ENCODE measurements at regions not wholly inside any gene's neighbourhood (a gene's known extent, or its start where the extent isn't known, plus 50 kb on each side); places are given as distances from the start of the nearest gene placed in this dataset.

DNA sequence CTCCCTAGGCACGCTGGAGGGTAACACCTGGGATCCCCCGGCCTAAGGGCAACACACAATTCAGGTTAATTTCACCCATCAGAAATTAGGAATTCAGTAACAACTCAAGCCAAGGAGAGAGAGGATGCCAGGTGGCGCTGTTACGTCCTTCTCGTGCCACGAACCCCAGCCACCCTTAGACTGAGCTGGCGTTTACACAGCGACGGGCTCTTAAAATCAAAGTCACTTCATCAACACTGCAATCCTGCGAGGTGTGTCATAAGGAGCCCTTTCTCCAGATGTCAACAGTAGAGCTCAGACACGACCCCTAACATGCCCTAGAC lies 110.6 kb upstream of the TMEM132D start:
- CTCF ChIA-PET = interaction anchor here (0.5 to 8.0 kb wide), 39 partner anchors 9 to 1755 kb away, joined by 3 to 105 read pairs (median 4); no protein-coding TSS in a partner anchor
- Histone ChIP-seq H3K4me1 (ENCODE audit: control insufficient read depth in 1 of 2, insufficient read depth in 2 of 2, low read depth in 1 of 2, low read length in 1 of 2) (no peaks in the 10 kb centered on the region; a peak in 1 of 4 replicates), H3K27me3 (ENCODE audit: insufficient read depth) (no peaks in the 10 kb centered on the region), H3F3A (replicated peaks; ENCODE audit: insufficient read depth) (no peaks in the 10 kb centered on the region), H4K20me1 (ENCODE audit: insufficient read depth) (no peaks in the 10 kb centered on the region), H3K36me3 (replicated peaks in 1 of 2; ENCODE audit: control insufficient read depth in 1 of 2, insufficient read depth in 2 of 2, low read length in 1 of 2) (no peaks in the 10 kb centered on the region), H3K9me2 (no peaks in the 10 kb centered on the region), H3K4me3 (ENCODE audit: low read depth in 2 of 2, low read length in 1 of 2) (no peak overlapping the region), H3K79me2 (ENCODE audit: insufficient read depth) (no peaks in the 10 kb centered on the region), H3K4me2 (no peak overlapping the region), H3K27ac (ENCODE audit: low read depth in 2 of 2, low read length in 1 of 2) (no peak overlapping the region), H3K9me3 (no peaks in the 10 kb centered on the region), H3K9ac (no peak overlapping the region), H2AFZ (ENCODE audit: low read depth) (no peak overlapping the region)
- DNase-seq = peak; percentile 51
- WGBS (ENCODE audit: low lambda C conversion rate) = 13% methylated on average over 10 of the region's 11 CpGs
- no peak for TF ChIP-seq SIN3A (IDR thresholded peaks at IDR 0.05; ENCODE audit: borderline replicate concordance, low read depth, low read length)
- TF ChIP-seq FOXJ3 (CRISPR knock-in tag; IDR thresholded peaks at IDR 0.05) = no peak
- TF ChIP-seq RAD21 (IDR thresholded peaks at IDR 0.05; ENCODE audit: low read length) = no peak
- no peak for TF ChIP-seq RFX5 (IDR thresholded peaks at IDR 0.05; ENCODE audit: low read length)
- TF ChIP-seq RCOR1 (IDR thresholded peaks at IDR 0.05; ENCODE audit: low read length) = no peak
- POLR2A ChIA-PET = no interaction called here

DNA sequence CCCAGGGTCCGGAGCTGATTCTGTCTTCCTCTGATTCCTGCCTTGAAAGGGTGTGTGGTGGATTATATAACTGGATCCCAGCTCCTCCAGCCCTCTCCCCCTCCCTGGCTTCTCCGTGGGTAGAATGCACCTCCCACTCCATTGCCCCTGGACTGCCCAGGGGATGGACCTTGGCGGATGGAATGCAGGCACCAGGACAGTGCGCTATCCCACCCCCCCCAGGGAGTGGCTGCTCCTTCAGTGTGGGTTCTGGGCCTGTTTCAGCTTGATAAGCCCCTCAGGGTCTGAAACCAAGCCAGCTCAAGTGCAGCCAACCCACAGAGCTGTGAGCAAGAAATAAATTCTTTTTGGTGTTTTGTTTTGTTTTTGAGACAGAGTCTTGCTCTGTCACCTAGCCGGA lies 112.4 kb upstream of the TMEM132D start:
- no peaks in the 10 kb centered on the region for H3K79me2 ChIP-seq (ENCODE audit: insufficient read depth)
- ChIA-PET POLR2A (no interaction called here), CTCF (interaction anchor here (1.7 to 8.0 kb wide), 3 partner anchors 9 to 110 kb away, joined by 3 to 105 read pairs (median 103); no protein-coding TSS in a partner anchor)
- WGBS (ENCODE audit: low lambda C conversion rate) = 48% methylated on average over 4 of the region's 5 CpGs
- TF ChIP-seq ELF1 (IDR thresholded peaks at IDR 0.05) (no peak), SMC3 (IDR thresholded peaks at IDR 0.05; ENCODE audit: low read depth, low read length) (no peak), REST (IDR thresholded peaks at IDR 0.05; ENCODE audit: low read depth, low read length) (no peak), TAF1 (IDR thresholded peaks at IDR 0.05; ENCODE audit: borderline replicate concordance, low read depth, low read length) (no peak), EP300 (IDR thresholded peaks at IDR 0.05; ENCODE audit: borderline replicate concordance in 1 of 2, low read depth in 1 of 2, low read length in 1 of 2) (no peak)
- TF ChIP-seq, protein P1, sequence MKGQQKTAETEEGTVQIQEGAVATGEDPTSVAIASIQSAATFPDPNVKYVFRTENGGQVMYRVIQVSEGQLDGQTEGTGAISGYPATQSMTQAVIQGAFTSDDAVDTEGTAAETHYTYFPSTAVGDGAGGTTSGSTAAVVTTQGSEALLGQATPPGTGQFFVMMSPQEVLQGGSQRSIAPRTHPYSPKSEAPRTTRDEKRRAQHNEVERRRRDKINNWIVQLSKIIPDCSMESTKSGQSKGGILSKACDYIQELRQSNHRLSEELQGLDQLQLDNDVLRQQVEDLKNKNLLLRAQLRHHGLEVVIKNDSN (IDR thresholded peaks at IDR 0.05; ENCODE audit: borderline replicate concordance, low read depth) = no peak
- TF ChIP-seq, protein P2, sequence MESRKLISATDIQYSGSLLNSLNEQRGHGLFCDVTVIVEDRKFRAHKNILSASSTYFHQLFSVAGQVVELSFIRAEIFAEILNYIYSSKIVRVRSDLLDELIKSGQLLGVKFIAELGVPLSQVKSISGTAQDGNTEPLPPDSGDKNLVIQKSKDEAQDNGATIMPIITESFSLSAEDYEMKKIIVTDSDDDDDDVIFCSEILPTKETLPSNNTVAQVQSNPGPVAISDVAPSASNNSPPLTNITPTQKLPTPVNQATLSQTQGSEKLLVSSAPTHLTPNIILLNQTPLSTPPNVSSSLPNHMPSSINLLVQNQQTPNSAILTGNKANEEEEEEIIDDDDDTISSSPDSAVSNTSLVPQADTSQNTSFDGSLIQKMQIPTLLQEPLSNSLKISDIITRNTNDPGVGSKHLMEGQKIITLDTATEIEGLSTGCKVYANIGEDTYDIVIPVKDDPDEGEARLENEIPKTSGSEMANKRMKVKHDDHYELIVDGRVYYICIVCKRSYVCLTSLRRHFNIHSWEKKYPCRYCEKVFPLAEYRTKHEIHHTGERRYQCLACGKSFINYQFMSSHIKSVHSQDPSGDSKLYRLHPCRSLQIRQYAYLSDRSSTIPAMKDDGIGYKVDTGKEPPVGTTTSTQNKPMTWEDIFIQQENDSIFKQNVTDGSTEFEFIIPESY (IDR thresholded peaks at IDR 0.05; ENCODE audit: borderline replicate concordance, low read depth) = no peak
- H4K20me1 ChIP-seq (ENCODE audit: insufficient read depth) = no peaks in the 10 kb centered on the region
- no peaks in the 10 kb centered on the region for H3K9me3 ChIP-seq
- no peak overlapping the region for H3K4me3 ChIP-seq (ENCODE audit: low read depth in 2 of 2, low read length in 1 of 2)
- no peaks in the 10 kb centered on the region for H3K27me3 ChIP-seq (ENCODE audit: insufficient read depth)
- no peak overlapping the region for H3K9ac ChIP-seq
- no peaks in the 10 kb centered on the region; a peak in 1 of 4 replicates for H3K4me1 ChIP-seq (ENCODE audit: control insufficient read depth in 1 of 2, insufficient read depth in 2 of 2, low read depth in 1 of 2, low read length in 1 of 2)
- DNase-seq = no peak
- H3F3A ChIP-seq (replicated peaks; ENCODE audit: insufficient read depth) = no peaks in the 10 kb centered on the region
- no peaks in the 10 kb centered on the region for H3K36me3 ChIP-seq (replicated peaks in 1 of 2; ENCODE audit: control insufficient read depth in 1 of 2, insufficient read depth in 2 of 2, low read length in 1 of 2)
- H2AFZ ChIP-seq (ENCODE audit: low read depth) = no peak overlapping the region
- H3K4me2 ChIP-seq = no peak overlapping the region
- H3K9me2 ChIP-seq = no peaks in the 10 kb centered on the region
- no peak overlapping the region for H3K27ac ChIP-seq (ENCODE audit: low read depth in 2 of 2, low read length in 1 of 2)

Measured in SK-N-SH (cell line).